ENCODE measurements at regions not wholly inside any gene's neighbourhood (a gene's known extent, or its start where the extent isn't known, plus 50 kb on each side); places are given as distances from the start of the nearest gene placed in this dataset.

- no peak for DNase-seq (ENCODE audit: low read depth)
Measured at GRCh38 chr15:62578960-62579359, 413.9 kb upstream of the C2CD4B start.

DNA sequence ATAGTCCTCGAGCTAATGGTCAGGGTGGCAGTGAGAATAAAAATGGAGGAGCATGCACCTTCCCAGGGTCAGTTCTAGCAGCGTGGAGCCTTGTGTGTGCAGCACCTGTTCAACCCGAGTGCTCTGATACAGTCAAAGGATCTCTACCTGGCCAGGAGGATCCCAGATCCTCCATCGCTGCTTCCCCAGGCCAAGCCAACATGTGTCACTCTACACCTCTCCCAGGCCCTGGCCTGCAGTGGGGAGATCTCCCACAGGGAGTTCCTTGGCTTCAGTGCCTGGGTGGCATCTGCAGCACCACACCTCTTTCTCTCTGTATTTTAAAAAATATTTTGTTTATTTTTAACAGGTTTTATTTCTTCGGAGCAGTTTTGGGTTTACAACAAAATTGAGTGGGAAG is 414.8 kb upstream of the C2CD4B start:
- no peak for DNase-seq (ENCODE audit: low read depth)

GRCh38 chr15:62582580-62582979 is 417.5 kb upstream of the C2CD4B start:
- no peak for DNase-seq (ENCODE audit: low read depth)

GRCh38 chr15:62584301-62585235 is 419.5 kb upstream of the C2CD4B start:
- no peak for DNase-seq (ENCODE audit: low read depth)

GRCh38 chr15:62588938-62589670 is 424.0 kb upstream of the C2CD4B start:
- DNase-seq (ENCODE audit: low read depth), result no peak

DNA sequence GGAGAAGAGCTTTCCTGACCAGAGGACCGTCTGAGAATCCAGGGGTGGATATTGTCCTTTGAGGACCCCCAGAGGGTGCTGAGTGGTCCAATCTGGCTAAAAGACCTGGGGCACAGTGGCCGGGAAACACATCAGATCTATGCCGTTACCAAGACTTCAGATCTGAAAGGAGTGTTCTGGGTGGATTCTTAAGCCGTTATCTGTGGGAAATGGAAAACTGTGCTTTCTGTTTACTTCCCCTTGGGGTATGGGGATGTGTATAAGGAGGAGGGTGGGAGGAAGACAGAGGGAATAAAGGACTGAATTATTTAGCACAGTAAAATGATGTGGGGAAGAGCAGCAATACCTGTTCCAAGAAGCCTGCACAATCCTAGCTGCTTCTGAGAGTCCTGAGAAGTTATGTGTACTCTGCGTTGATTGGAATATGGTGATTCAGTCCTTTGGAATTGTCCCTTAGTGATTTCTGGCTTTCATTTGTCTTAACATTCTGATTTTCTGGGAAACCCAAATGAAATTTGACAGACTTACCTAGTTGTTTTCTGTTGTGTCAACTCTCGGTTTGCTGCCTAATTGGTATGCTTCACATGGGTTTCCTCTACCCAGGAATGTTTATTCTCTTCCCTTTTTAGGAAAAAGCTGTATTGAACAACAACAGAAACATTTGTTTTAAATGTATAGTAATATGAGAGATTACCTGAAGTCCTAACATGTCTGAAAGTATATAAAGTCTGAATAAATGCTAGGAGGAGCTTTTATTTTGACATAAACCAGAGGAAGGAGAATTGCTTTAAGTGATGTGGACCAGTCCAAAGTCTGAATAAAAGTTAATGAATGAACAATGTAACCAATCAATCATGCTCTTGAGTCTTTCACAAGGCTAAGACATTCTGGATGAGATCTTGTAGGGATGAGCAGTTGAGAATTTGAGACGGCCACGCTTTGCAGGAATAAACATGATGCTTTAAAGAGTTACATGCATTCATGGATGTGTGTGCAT is 427.1 kb upstream of the C2CD4B start:
- no peak for DNase-seq (ENCODE audit: low read depth)

- DNase-seq (ENCODE audit: low read depth), result no peak
Measured at GRCh38 chr15:62592920-62593319, 427.8 kb upstream of the C2CD4B start.

GRCh38 chr15:62593681-62594399 is 428.8 kb upstream of the C2CD4B start:
- DNase-seq (ENCODE audit: low read depth), result no peak

DNA sequence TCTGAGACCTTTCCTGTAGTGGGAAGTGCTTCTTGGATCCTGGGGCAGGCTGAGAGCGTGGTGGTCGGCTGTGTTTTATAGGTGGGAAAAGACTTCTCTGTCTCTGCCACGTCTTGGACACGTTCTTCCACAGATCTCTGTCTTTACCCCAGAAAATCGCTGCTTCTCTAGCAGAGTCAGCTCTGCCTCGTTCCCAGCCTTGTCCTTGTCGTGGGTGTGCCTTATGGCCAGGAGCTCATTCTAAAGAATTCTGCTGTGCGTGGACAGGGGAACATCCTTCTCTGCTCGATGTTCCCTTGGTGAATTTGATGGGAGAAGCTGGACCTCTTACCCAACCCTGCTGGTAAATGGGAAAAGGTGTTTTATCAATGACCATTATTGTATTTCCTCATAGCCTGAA is 433.1 kb upstream of the C2CD4B start:
- no peak for DNase-seq (ENCODE audit: low read depth)

GRCh38 chr15:62599791-62600777 is 435.0 kb upstream of the C2CD4B start:
- DNase-seq (ENCODE audit: low read depth), result no peak

DNA sequence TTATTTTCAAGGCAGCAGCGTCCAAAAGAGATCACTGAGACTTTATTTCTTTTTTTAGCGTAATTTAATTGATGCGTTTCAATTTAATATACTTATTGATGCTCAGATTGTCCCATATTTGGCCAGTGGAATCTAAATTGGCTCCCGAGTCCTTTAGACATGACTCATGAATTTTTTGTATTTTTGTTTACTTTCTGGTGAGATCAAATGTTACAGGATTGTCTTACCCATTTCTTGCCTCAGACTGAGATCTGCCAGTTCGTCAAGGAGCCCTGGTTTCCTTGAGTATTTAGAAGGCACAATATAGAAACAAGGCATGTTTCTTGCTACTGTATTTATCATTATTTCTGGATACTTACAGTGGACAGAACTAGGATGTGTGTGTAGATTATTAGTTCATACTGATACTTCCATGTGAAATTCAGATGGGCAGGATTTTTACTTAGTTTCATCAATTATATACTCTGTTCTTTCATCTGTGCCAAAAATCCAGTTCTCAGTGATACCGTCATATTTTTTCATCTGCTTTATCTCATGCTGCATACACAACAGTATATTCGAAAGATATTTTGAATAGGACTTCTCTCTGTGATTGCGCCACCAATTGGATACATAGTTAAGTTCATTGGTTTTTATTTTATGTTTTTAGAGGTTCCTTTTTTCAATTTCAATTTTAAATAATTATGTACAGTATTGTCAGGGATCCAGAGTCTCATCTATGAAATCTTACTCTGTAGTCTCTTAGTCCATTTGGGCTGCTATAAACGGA is 436.9 kb upstream of the C2CD4B start:
- no peak for DNase-seq (ENCODE audit: low read depth)

DNA sequence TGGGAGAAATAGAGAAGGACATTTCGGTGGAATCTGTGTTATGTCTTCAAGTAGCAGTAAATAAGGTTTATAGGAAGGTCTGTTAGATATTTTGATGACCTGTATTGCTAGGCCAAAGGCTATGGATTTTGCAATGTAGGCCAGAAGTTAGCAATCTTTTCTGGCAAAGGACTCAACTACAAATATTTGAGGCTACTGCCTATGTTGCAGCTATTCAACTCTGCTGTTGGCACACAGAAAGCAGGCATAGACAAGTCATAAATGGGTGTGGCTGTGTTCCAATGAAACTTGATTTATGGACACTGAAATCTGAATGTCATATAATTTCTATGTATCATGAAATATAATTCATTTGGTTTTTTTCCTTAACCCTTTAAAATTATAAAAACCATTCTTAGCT is 438.7 kb upstream of the C2CD4B start:
- no peak for DNase-seq (ENCODE audit: low read depth)

- DNase-seq (ENCODE audit: low read depth), result no peak
Measured at GRCh38 chr15:62605282-62605681, 437.3 kb upstream of the TPM1 start.

- DNase-seq (ENCODE audit: low read depth), result no peak
Measured at GRCh38 chr15:62606376-62607113, 436.0 kb upstream of the TPM1 start.

GRCh38 chr15:62607114-62607462 is 435.5 kb upstream of the TPM1 start:
- no peak for DNase-seq (ENCODE audit: low read depth)

- DNase-seq (ENCODE audit: low read depth), result no peak
Measured at GRCh38 chr15:62607643-62608042, 434.9 kb upstream of the TPM1 start.

DNA sequence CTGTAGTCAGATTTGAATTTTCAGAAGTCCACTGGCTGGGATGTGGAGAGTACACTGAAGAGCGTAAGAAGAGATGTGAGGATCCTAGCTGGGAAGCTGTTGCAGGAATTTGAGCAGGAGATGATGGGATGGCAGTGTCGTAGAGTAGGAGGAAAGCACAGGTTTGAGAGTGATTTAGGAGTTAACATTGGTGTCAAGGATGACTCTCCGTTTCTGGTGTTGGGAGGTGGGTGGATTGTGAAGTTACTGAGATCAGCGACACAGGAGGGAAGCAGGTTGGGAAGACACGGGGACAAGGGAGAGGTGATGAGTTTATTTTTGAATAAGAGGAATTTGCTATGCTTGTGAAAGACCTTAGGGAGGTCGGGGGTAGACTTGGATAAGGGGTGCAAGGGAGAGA is 434.2 kb upstream of the TPM1 start:
- DNase-seq (ENCODE audit: low read depth), result no peak

DNA sequence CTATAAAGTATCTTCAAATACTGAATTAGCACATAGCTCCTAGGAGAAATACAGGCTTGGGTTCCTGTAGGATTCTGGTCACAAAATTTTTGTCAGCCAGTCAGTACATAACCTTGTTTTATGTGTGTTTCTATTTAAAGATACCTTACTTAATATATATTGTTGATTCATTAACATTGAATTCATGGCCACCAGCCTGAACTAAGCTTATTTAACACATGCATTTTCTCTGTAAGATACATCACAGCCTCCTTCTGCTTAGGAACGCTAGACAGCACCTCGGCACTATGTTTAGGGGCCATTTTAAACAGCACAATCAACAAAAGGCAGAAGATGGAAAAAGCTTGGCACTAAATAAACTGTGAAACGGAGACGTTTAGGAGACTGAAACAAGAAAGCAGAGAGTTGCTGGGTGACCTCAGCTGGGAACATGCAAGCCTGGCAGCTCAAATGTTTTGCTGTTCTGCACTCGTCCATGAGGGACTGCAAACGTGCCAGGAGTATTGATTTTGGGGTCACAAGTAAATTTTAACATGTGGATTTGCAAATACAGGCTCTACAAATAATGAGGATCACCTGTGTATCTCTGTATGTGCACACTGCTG is 432.2 kb upstream of the TPM1 start:
- DNase-seq (ENCODE audit: low read depth), result no peak
